Esophagus muscularis mucosa (tissue), 4 donors: ENCODE measurements at regions not wholly inside any gene's neighbourhood (a gene's known extent, or its start where the extent isn't known, plus 50 kb on each side); places are given as distances from the start of the nearest gene placed in this dataset.

Source experiments
- EP300 ChIP-seq: sonication (generic); formaldehyde crosslinking; IDR thresholded peaks from one replicate; pipeline ENCODE4 v1.6.1; 2017; ENCODE audit warnings: antibody characterized with exemption
- POLR2A ChIP-seq: fragments of 450-650 bp; IDR thresholded peaks from one replicate; pipeline ENCODE4 v1.6.1; 2017; ENCODE audit warnings: antibody characterized with exemption, moderate library complexity, mild to moderate bottlenecking, low read depth
- POLR2AphosphoS5 ChIP-seq, 2 donors: sonication (generic); formaldehyde crosslinking; IDR thresholded peaks; one replicate each; pipeline ENCODE4 v1.6.1; 2017; ENCODE audit warnings: antibody characterized with exemption in 2 of 2
- TF ChIP-seq, protein P1 (sequence below), 3 experiments: fragments of 200-600 bp in 2 of 3; fragments of 450-650 bp in 1 of 3; sonication (generic) in 2 of 3; IDR thresholded peaks; one replicate each; pipeline ENCODE4 v1.5.1; 2017 to 2019; ENCODE audit warnings: antibody characterized with exemption in 3 of 3, mild to moderate bottlenecking in 2 of 3, moderate library complexity in 1 of 3

DNA sequence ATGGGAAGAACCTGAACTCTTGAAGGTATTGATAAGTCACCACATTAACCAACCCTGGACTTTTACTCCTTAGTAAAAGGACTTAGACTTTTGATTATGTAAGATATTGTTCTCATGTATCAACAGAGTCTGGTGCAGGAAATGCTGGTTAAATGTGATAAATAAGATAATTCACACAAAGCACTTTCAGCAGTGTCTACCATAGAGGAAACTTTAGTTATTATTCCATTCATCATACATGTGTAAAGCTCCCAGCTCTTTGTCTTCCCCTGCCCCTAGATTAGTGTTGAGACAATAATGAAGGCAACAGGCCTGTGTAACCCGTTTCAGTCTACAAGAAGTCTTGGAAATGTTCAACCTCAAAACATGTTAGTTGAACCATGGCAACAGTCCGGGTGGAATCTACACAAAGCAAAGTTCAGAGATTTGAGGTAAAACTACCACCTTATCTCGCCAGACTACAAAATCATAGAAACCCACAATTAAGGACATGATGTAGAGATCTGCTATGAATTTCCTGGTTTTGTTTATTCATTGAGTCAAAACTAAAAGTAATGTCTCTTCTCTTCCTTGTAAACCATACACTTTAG, 109.9 kb upstream of the ADO start:
- TF ChIP-seq, protein P1, sequence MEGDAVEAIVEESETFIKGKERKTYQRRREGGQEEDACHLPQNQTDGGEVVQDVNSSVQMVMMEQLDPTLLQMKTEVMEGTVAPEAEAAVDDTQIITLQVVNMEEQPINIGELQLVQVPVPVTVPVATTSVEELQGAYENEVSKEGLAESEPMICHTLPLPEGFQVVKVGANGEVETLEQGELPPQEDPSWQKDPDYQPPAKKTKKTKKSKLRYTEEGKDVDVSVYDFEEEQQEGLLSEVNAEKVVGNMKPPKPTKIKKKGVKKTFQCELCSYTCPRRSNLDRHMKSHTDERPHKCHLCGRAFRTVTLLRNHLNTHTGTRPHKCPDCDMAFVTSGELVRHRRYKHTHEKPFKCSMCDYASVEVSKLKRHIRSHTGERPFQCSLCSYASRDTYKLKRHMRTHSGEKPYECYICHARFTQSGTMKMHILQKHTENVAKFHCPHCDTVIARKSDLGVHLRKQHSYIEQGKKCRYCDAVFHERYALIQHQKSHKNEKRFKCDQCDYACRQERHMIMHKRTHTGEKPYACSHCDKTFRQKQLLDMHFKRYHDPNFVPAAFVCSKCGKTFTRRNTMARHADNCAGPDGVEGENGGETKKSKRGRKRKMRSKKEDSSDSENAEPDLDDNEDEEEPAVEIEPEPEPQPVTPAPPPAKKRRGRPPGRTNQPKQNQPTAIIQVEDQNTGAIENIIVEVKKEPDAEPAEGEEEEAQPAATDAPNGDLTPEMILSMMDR (IDR thresholded peaks at IDR 0.05): no peak
- TF ChIP-seq POLR2A: no peak
- TF ChIP-seq POLR2AphosphoS5 (IDR thresholded peaks at IDR 0.05): no peak
- TF ChIP-seq EP300: no peak
